ENCODE measurements at regions not wholly inside any gene's neighbourhood (a gene's known extent, or its start where the extent isn't known, plus 50 kb on each side); places are given as distances from the start of the nearest gene placed in this dataset.

GRCh38 chr11:28834877-28835276 lies 726.7 kb downstream of the METTL15 start:
- H3K36me3 ChIP-seq (ENCODE audit: insufficient read depth in 1 of 2, low read depth in 1 of 2) = no peaks in the 10 kb centered on the region
- H3K27me3 ChIP-seq (ENCODE audit: insufficient read depth in 3 of 3, low read length in 2 of 3) = no peaks in the 10 kb centered on the region
- DNase-seq (no peak), ATAC-seq (no peak)
- no peak overlapping the region for H3K4me3 ChIP-seq
- no peaks in the 10 kb centered on the region for H3K9me3 ChIP-seq
- TF ChIP-seq, protein P1, sequence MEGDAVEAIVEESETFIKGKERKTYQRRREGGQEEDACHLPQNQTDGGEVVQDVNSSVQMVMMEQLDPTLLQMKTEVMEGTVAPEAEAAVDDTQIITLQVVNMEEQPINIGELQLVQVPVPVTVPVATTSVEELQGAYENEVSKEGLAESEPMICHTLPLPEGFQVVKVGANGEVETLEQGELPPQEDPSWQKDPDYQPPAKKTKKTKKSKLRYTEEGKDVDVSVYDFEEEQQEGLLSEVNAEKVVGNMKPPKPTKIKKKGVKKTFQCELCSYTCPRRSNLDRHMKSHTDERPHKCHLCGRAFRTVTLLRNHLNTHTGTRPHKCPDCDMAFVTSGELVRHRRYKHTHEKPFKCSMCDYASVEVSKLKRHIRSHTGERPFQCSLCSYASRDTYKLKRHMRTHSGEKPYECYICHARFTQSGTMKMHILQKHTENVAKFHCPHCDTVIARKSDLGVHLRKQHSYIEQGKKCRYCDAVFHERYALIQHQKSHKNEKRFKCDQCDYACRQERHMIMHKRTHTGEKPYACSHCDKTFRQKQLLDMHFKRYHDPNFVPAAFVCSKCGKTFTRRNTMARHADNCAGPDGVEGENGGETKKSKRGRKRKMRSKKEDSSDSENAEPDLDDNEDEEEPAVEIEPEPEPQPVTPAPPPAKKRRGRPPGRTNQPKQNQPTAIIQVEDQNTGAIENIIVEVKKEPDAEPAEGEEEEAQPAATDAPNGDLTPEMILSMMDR (IDR thresholded peaks at IDR 0.05) = no peak
- no peaks in the 10 kb centered on the region for H3K4me1 ChIP-seq
- WGBS, 3 donors = 47 to 51% (median 50%) methylated on average over 3 of the region's 3 CpGs
- H3K27ac ChIP-seq = no peak overlapping the region
- intact Hi-C loops (cut with DNase I) = no loop called here

DNA sequence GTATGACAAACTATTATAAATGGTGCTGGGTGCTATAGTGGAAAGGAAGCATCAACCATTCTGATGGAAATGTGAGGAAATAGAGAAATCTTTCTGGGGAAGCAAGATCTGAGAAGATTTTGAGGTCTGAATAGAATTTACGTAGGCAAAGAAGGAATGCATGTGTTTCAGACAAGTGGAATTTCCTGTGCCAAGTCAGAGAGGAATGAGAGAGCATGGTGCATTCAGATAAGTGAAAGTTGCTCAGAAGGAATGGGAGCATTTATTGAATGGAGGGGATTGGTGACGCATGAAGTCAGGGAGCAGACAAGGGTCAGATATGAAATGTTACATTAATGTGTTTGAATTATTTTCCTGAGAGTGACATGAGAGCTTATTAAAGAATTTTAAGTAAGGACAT lies 725.5 kb downstream of the METTL15 start:
- WGBS, 3 donors = 74 to 82% (median 78%) methylated on average over 2 of the region's 2 CpGs

DNA sequence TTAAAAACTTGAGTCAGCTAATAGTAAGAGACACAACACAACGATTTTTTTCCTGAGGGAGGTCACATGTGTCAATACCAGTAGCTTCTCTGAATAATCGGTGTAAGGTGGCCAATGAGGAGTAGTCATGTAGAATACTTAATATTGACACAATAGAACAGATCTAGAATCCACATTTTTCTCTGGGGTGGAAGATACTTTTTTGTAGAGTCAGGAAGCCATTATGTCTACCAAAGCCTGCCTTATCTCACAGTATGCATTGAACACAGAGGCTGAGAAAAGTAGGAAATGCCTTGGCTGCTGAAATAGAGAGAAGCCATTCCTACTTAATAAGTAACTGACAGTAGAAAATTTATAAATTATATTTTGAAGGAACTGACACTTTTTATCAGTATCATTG lies 725.0 kb downstream of the METTL15 start:
- no peak overlapping the region for H3K27ac ChIP-seq
- 21 to 27% (median 23%) methylated on average over 2 of the region's 2 CpGs for WGBS, 3 donors
- ATAC-seq = no peak

More for the DNA sequence above, 725.5 kb downstream of the METTL15 start:
- intact Hi-C loops (cut with DNase I) = no loop called here
- Histone ChIP-seq H3K4me1 (no peaks in the 10 kb centered on the region), H3K4me3 (no peak overlapping the region), H3K9me3 (no peaks in the 10 kb centered on the region), H3K36me3 (ENCODE audit: insufficient read depth in 1 of 2, low read depth in 1 of 2) (no peaks in the 10 kb centered on the region), H3K27ac (no peak overlapping the region), H3K27me3 (ENCODE audit: insufficient read depth in 3 of 3, low read length in 2 of 3) (no peaks in the 10 kb centered on the region)
- TF ChIP-seq, protein P1 (IDR thresholded peaks at IDR 0.05) = no peak
- DNase-seq (no peak), ATAC-seq (no peak)

GRCh38 chr11:28826807-28827206 lies 718.6 kb downstream of the METTL15 start:
- intact Hi-C loops (cut with DNase I) = no loop called here
- 95 to 98% (median 96%) methylated on average over 1 of the region's 1 CpG for WGBS, 3 donors
- TF ChIP-seq, protein P1 (IDR thresholded peaks at IDR 0.05) = no peak
- DNase-seq (no peak), ATAC-seq (no peak)
- Histone ChIP-seq H3K27me3 (ENCODE audit: insufficient read depth in 3 of 3, low read length in 2 of 3) (no peaks in the 10 kb centered on the region), H3K4me3 (no peak overlapping the region), H3K27ac (no peak overlapping the region), H3K36me3 (ENCODE audit: insufficient read depth in 1 of 2, low read depth in 1 of 2) (no peaks in the 10 kb centered on the region), H3K9me3 (no peaks in the 10 kb centered on the region), H3K4me1 (no peaks in the 10 kb centered on the region)

More for the DNA sequence above, 725.0 kb downstream of the METTL15 start:
- Histone ChIP-seq H3K27me3 (ENCODE audit: insufficient read depth in 3 of 3, low read length in 2 of 3) (no peaks in the 10 kb centered on the region), H3K9me3 (no peaks in the 10 kb centered on the region), H3K4me3 (no peak overlapping the region), H3K36me3 (ENCODE audit: insufficient read depth in 1 of 2, low read depth in 1 of 2) (no peaks in the 10 kb centered on the region), H3K4me1 (no peaks in the 10 kb centered on the region)
- TF ChIP-seq, protein P1 (IDR thresholded peaks at IDR 0.05) = no peak
- DNase-seq = no peak
- intact Hi-C loops (cut with DNase I) = no loop called here

- no peak overlapping the region for H3K27ac ChIP-seq
- intact Hi-C loops (cut with DNase I) = no loop called here
- ATAC-seq = no peak
- DNase-seq = no peak
- WGBS, 3 donors = 79 to 83% (median 82%) methylated on average over 4 of the region's 4 CpGs
- H3K36me3 ChIP-seq (ENCODE audit: insufficient read depth in 1 of 2, low read depth in 1 of 2) = no peaks in the 10 kb centered on the region
- no peak overlapping the region for H3K4me3 ChIP-seq
- TF ChIP-seq, protein P1 (IDR thresholded peaks at IDR 0.05) = no peak
- H3K4me1 ChIP-seq = no peaks in the 10 kb centered on the region
- H3K27me3 ChIP-seq (ENCODE audit: insufficient read depth in 3 of 3, low read length in 2 of 3) = no peaks in the 10 kb centered on the region
- H3K9me3 ChIP-seq = no peaks in the 10 kb centered on the region
Measured at GRCh38 chr11:28822576-28822975, 714.4 kb downstream of the METTL15 start.

Data from psoas muscle (tissue), 7 donors.